PC-3 (cell line): ENCODE measurements at regions not wholly inside any gene's neighbourhood (a gene's known extent, or its start where the extent isn't known, plus 50 kb on each side); places are given as distances from the start of the nearest gene placed in this dataset.

Experiments
- ATAC-seq: fragments of 200-7000 bp; cut with Tn5 transposase; 2 replicates; pipeline ENCODE4 v1.9.1; 2020; ENCODE audit warnings: mild to moderate bottlenecking, moderate library complexity
- BruUV-seq: library from RNA; stranded (reverse); fragments of 400-500 nt; replicated peaks from 2 replicates; lab custom pipeline; 2021; lab: Mats Ljungman, UMichigan
- CTCF ChIA-PET: fragments of 300-600 bp; sonication (Branson Sonifier 250); formaldehyde crosslinking; loops from one replicate; lab custom pipeline; 2022; ENCODE audit warnings: antibody characterized with exemption; lab: Charles Lee
- POLR2A ChIA-PET: fragments of 300-600 bp; sonication (Branson Sonifier 250); formaldehyde crosslinking; loops from one replicate; lab custom pipeline; 2022; ENCODE audit warnings: antibody characterized with exemption; ENCODE audit not compliant: unreplicated experiment; lab: Charles Lee
- DNase-seq: peaks from one replicate; pipeline ENCODE4 v3.0.0-alpha.2; 2015
- H2AFZ ChIP-seq: fragments of 300-600 bp; sonication (generic); 2 replicates; pipeline ENCODE4 v1.6.0; 2016; ENCODE audit warnings: antibody characterized with exemption, low read length
- H3F3A ChIP-seq: fragments of 300-600 bp; sonication (generic); one replicate; pipeline ENCODE4 v1.6.0; 2017; ENCODE audit warnings: antibody characterized with exemption, low read length, control low read depth, mild to moderate bottlenecking; ENCODE audit not compliant: unreplicated experiment
- H3K27ac ChIP-seq: fragments of 300-600 bp; sonication (generic); 2 replicates; pipeline ENCODE4 v1.5.1; 2016; ENCODE audit warnings: mild to moderate bottlenecking, low read length
- H3K27me3 ChIP-seq: fragments of 300-600 bp; sonication (generic); 2 replicates; pipeline ENCODE4 v1.6.1; 2016; ENCODE audit warnings: low read length, mixed read lengths
- H3K36me3 ChIP-seq: fragments of 300-600 bp; sonication (generic); 2 replicates; pipeline ENCODE4 v1.6.1; 2016; ENCODE audit warnings: low read depth, mixed run types, low read length, mixed read lengths
- H3K4me1 ChIP-seq: fragments of 300-600 bp; sonication (generic); 2 replicates; pipeline ENCODE4 v1.5.1; 2016; ENCODE audit warnings: low read length; ENCODE audit not compliant: insufficient read depth
- H3K4me2 ChIP-seq: fragments of 300-600 bp; sonication (generic); 2 replicates; pipeline ENCODE4 v1.6.0; 2016; ENCODE audit warnings: low read length
- H3K4me3 ChIP-seq: fragments of 300-600 bp; sonication (generic); 2 replicates; pipeline ENCODE4 v1.5.1; 2016; ENCODE audit warnings: mild to moderate bottlenecking, low read length, mixed read lengths
- H3K79me2 ChIP-seq: fragments of 300-600 bp; sonication (generic); 2 replicates; pipeline ENCODE4 v1.6.1; 2017; ENCODE audit warnings: low read length, mixed read lengths
- H3K9ac ChIP-seq: fragments of 300-600 bp; sonication (generic); 2 replicates; pipeline ENCODE4 v1.6.0; 2016; ENCODE audit warnings: mild to moderate bottlenecking, low read length
- H3K9me2 ChIP-seq: fragments of 300-600 bp; sonication (generic); replicated peaks from 2 replicates; pipeline ENCODE4 v1.6.1; 2016; ENCODE audit warnings: mixed run types, low read length, mixed read lengths
- H3K9me3 ChIP-seq: fragments of 300-600 bp; sonication (generic); 2 replicates; pipeline ENCODE4 v1.6.1; 2016; ENCODE audit warnings: low read length, mixed read lengths
- H4K20me1 ChIP-seq: fragments of 300-600 bp; sonication (generic); 2 replicates; pipeline ENCODE4 v1.6.1; 2016; ENCODE audit warnings: low read length, mixed read lengths
- EZH2 ChIP-seq: fragments of 300-600 bp; sonication (generic); IDR thresholded peaks from one replicate; pipeline ENCODE4 v1.6.1; 2017; ENCODE audit warnings: antibody characterized with exemption, mild to moderate bottlenecking, low read length; ENCODE audit not compliant: unreplicated experiment
- EZH2phosphoT487 ChIP-seq: fragments of 300-600 bp; sonication (generic); IDR thresholded peaks from 2 replicates; pipeline ENCODE4 v1.6.1; 2018; ENCODE audit warnings: mild to moderate bottlenecking, antibody characterized with exemption, low read length, borderline replicate concordance
- intact Hi-C: fragments of 100-400 bp; cut with micrococcal nuclease; formaldehyde crosslinking; loops from 2 replicates; pipeline ENCODE4 v1.9.0; 2023
- TF ChIP-seq, protein P1 (sequence below): fragments of 300-600 bp; sonication (generic); conservative IDR thresholded peaks from 2 replicates; pipeline ENCODE4 v1.5.1; 2017; ENCODE audit warnings: antibody characterized with exemption, low read depth, mild to moderate bottlenecking, low read length

DNA sequence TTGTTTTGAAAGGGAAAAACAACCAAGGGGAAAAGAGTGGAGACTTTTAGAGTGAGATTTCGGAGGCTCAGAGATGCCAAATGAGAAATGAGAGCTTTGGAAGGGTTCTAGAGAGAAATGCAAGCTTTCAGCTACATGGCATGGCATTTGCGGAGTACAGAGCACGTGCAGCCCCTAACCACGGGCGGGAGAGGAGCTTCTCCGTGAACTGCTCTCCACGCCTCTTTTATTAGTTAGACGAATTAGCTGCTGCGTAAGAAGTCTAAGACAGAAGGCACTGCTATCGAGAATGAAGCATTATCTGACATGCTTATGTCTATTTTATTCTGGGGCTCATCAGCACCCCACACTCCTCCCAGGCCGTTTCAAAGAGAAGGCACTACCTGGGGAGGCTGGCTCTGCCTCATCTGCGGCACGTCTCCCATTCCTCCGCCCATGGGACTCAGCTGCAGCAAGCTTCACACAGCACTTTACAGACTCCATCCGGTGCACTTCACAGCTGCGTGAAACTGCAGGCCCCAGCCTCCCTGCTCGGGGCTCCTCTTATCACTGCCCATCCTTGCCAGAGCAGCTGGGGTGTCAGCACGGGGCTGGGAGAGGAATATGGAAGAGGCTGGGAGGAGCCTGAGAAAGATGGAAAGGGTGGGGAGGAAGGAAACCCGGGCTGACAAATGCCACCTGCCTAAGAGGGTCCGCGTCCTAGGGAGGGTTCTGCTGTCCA, 207.3 kb upstream of the APCDD1 start:
- no peak overlapping the region for H2AFZ ChIP-seq
- H4K20me1 ChIP-seq: no peaks in the 10 kb centered on the region
- no peak overlapping the region for H3K4me3 ChIP-seq
- no peaks in the 10 kb centered on the region for H3K9me2 ChIP-seq
- intact Hi-C loops: no loop called here
- no peaks in the 10 kb centered on the region for H3K9me3 ChIP-seq
- no peaks in the 10 kb centered on the region for H3F3A ChIP-seq
- BruUV-seq: no TSS peak
- no peaks in the 10 kb centered on the region for H3K36me3 ChIP-seq
- no peak for ATAC-seq
- peaks cover 74% of the 10 kb centered on the region for H3K27me3 ChIP-seq
- no peaks in the 10 kb centered on the region for H3K79me2 ChIP-seq
- TF ChIP-seq, protein P1, sequence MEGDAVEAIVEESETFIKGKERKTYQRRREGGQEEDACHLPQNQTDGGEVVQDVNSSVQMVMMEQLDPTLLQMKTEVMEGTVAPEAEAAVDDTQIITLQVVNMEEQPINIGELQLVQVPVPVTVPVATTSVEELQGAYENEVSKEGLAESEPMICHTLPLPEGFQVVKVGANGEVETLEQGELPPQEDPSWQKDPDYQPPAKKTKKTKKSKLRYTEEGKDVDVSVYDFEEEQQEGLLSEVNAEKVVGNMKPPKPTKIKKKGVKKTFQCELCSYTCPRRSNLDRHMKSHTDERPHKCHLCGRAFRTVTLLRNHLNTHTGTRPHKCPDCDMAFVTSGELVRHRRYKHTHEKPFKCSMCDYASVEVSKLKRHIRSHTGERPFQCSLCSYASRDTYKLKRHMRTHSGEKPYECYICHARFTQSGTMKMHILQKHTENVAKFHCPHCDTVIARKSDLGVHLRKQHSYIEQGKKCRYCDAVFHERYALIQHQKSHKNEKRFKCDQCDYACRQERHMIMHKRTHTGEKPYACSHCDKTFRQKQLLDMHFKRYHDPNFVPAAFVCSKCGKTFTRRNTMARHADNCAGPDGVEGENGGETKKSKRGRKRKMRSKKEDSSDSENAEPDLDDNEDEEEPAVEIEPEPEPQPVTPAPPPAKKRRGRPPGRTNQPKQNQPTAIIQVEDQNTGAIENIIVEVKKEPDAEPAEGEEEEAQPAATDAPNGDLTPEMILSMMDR: no peak
- TF ChIP-seq EZH2phosphoT487 (no peak), EZH2 (no peak)
- no peak overlapping the region for H3K27ac ChIP-seq
- CTCF ChIA-PET: no interaction called here
- POLR2A ChIA-PET: no interaction called here
- H3K4me2 ChIP-seq: no peak overlapping the region
- no peak overlapping the region for H3K9ac ChIP-seq
- DNase-seq: no peak
- no peaks in the 10 kb centered on the region for H3K4me1 ChIP-seq

DNA sequence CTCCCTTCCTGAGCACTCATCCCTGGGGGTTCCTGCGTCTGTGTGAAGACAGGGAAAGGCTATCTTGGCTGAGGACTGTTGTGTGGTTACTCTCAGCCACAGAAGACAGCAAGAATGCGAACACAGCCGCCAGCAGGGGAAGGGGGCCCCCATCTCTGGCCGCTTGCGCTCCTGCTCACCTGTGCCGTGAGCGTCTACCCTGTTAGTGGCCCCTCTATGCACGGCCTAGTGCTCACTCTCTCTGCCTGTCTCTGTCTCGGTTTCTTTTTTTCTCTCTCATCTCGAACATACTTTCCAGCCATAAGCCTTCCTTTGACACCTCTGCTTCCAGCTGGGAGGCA, 206.7 kb upstream of the APCDD1 start:
- no peaks in the 10 kb centered on the region for H3K79me2 ChIP-seq
- POLR2A ChIA-PET: no interaction called here
- intact Hi-C loops: no loop called here

DNA sequence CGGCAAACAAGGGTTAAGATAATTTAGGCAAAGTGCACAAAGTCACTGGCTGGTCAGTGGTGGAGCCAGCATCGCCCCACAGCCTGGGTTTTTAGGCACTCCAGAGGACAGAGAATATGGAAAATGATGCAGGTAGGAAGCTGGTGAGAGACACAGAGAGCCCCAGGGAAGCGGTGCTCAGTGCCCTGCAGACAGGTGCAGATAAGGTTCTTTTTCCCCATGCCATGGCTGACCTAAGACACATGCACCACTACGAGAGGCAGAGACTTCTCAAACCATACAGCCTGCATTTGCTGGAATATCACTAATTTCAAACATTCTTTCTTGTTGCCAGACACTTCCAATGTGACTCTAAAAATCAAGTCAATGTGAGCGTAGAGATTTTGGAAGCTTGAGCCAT, 205.7 kb upstream of the APCDD1 start:
- no peak overlapping the region for H3K4me3 ChIP-seq
- H4K20me1 ChIP-seq: no peaks in the 10 kb centered on the region
- ChIA-PET POLR2A (no interaction called here), CTCF (no interaction called here)
- no peaks in the 10 kb centered on the region for H3F3A ChIP-seq
- no peaks in the 10 kb centered on the region for H3K9me3 ChIP-seq
- no peak overlapping the region for H3K27ac ChIP-seq
- no peak overlapping the region for H3K4me2 ChIP-seq
- H2AFZ ChIP-seq: no peak overlapping the region
- no peak overlapping the region for H3K9ac ChIP-seq
- TF ChIP-seq, protein P1: no peak
- no peak for TF ChIP-seq EZH2phosphoT487
- TF ChIP-seq EZH2: no peak
- H3K36me3 ChIP-seq: no peaks in the 10 kb centered on the region
- no peaks in the 10 kb centered on the region for H3K9me2 ChIP-seq
- peaks cover 59% of the 10 kb centered on the region for H3K27me3 ChIP-seq
- DNase-seq: no peak
- BruUV-seq: no TSS peak
- ATAC-seq: no peak
- no peaks in the 10 kb centered on the region for H3K79me2 ChIP-seq
- H3K4me1 ChIP-seq: no peaks in the 10 kb centered on the region
- intact Hi-C loops: no loop called here

More for the DNA sequence above, 206.7 kb upstream of the APCDD1 start:
- DNase-seq: no peak
- no peaks in the 10 kb centered on the region for H4K20me1 ChIP-seq
- H2AFZ ChIP-seq: no peak overlapping the region
- no peak overlapping the region for H3K4me2 ChIP-seq
- H3K9me2 ChIP-seq: no peaks in the 10 kb centered on the region
- H3K9ac ChIP-seq: no peak overlapping the region
- no peak for ATAC-seq
- no peaks in the 10 kb centered on the region for H3K9me3 ChIP-seq
- no peak overlapping the region for H3K4me3 ChIP-seq
- H3K27ac ChIP-seq: no peak overlapping the region
- no peaks in the 10 kb centered on the region for H3F3A ChIP-seq
- no peak for TF ChIP-seq EZH2phosphoT487
- TF ChIP-seq, protein P1: no peak
- no peak for TF ChIP-seq EZH2
- CTCF ChIA-PET: no interaction called here
- BruUV-seq: no TSS peak
- H3K36me3 ChIP-seq: no peaks in the 10 kb centered on the region
- no peaks in the 10 kb centered on the region for H3K4me1 ChIP-seq
- H3K27me3 ChIP-seq: peaks cover 69% of the 10 kb centered on the region
